Astrocyte (in vitro differentiated cells and primary cell): ENCODE measurements at regions not wholly inside any gene's neighbourhood (a gene's known extent, or its start where the extent isn't known, plus 50 kb on each side); places are given as distances from the start of the nearest gene placed in this dataset.

Experiments
- EZH2 ChIP-seq: IDR thresholded peaks from 2 replicates; pipeline ENCODE4 v1.6.1; 2012; ENCODE audit warnings: mild to moderate bottlenecking, low read length, inconsistent platforms; ENCODE audit not compliant: insufficient read depth
- TF ChIP-seq, protein P1 (sequence below): IDR thresholded peaks from 2 replicates; pipeline ENCODE4 v1.5.1; 2011; ENCODE audit warnings: low read depth, mild to moderate bottlenecking, inconsistent platforms, low read length, moderate library complexity; ENCODE audit not compliant: insufficient read depth

GRCh38 chr11:80722629-80723028 is 1281.8 kb upstream of the TENM4 start:
- TF ChIP-seq, protein P1, sequence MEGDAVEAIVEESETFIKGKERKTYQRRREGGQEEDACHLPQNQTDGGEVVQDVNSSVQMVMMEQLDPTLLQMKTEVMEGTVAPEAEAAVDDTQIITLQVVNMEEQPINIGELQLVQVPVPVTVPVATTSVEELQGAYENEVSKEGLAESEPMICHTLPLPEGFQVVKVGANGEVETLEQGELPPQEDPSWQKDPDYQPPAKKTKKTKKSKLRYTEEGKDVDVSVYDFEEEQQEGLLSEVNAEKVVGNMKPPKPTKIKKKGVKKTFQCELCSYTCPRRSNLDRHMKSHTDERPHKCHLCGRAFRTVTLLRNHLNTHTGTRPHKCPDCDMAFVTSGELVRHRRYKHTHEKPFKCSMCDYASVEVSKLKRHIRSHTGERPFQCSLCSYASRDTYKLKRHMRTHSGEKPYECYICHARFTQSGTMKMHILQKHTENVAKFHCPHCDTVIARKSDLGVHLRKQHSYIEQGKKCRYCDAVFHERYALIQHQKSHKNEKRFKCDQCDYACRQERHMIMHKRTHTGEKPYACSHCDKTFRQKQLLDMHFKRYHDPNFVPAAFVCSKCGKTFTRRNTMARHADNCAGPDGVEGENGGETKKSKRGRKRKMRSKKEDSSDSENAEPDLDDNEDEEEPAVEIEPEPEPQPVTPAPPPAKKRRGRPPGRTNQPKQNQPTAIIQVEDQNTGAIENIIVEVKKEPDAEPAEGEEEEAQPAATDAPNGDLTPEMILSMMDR, result no peak
- TF ChIP-seq EZH2, result no peak
